ENCODE measurements at regions not wholly inside any gene's neighbourhood (a gene's known extent, or its start where the extent isn't known, plus 50 kb on each side); places are given as distances from the start of the nearest gene placed in this dataset.
"Not testable (repeated sequence)": the region's sequence is repeated elsewhere in the genome, so short reads cannot be mapped to it uniquely, and the experiment has no call there.

DNA sequence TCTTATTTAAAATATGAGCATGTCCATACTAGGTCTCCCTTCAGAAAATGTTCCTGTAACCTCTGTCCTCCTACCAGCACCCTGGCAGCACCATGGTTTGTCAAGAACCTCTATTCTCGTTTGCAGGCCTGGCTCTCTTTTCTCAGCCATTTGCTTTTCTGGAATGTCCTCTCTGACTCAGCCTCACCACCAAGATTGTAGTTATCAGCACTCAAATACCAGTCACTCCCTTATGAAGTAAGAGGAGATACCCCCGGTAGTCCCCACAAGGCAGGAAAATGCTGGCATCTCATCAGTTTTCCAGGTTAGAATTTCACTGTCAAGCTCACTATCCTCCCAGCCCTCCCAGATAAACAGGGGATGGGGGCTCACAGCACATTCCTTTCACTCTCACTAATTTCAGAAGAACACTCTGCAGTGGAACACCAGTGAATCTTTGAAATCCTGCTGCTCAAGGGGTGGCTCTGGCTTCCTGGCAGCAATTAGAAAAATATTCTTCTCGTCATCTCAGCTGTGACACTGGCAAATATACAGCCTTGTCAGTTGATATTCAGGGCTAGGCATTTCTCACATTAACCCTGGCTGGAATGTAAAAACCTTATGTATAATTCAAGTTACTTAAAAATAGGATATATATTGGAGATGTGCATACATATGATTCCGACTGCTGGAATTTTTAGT, 129.2 kb downstream of the TBX18 start:
- TF ChIP-seq EZH2 (IDR thresholded peaks at IDR 0.05; ENCODE audit: borderline replicate concordance, low read depth, low read length, poor library complexity, severe bottlenecking) (no peak), CTCF (conservative IDR thresholded peaks at IDR 0.05; ENCODE audit: low read depth, low read length) (no peak)

DNA sequence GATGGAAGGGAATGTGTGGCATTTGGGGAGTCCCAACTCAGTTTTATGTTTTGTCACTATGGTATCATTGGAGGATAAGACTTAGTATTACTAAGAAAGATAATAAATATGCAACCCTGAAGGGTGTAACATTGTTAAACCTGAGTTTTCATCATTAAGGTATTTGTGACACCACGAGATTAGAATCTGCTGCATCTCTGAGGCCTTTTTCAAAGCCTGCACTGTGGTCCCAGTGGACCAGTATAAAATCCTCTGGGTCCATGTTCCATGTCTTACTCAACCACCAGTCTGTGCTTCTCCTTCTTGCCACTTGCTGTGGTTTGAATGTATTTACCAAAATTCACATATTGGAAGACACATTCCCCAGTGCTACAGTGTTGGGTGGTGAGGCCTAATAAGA, 130.6 kb downstream of the TBX18 start:
- no peaks in the 10 kb centered on the region for H3K4me1 ChIP-seq (ENCODE audit: insufficient read depth, low read length, poor library complexity, severe bottlenecking)
- H3K4me3 ChIP-seq (ENCODE audit: low read depth, low read length, poor library complexity, severe bottlenecking), result no peak overlapping the region
- TF ChIP-seq EZH2 (IDR thresholded peaks at IDR 0.05; ENCODE audit: borderline replicate concordance, low read depth, low read length, poor library complexity, severe bottlenecking) (no peak), CTCF (conservative IDR thresholded peaks at IDR 0.05; ENCODE audit: low read depth, low read length) (no peak)
- no peak overlapping the region for H3K27ac ChIP-seq (ENCODE audit: low read depth, low read length, poor library complexity, severe bottlenecking)
- H3K36me3 ChIP-seq (ENCODE audit: insufficient read depth, low read length, poor library complexity, severe bottlenecking), result no peaks in the 10 kb centered on the region
- BruUV-seq (replicated peaks), result no TSS peak
- ChIA-PET POLR2A (ENCODE audit: low non-redundant PET) (no interaction called here), CTCF (no interaction called here)
- no peak for DNase-seq (ENCODE audit: low spot score)
- no peaks in the 10 kb centered on the region for H3K9me3 ChIP-seq (ENCODE audit: low read depth, low read length, poor library complexity, severe bottlenecking)
- no peaks in the 10 kb centered on the region for H3K27me3 ChIP-seq (replicated peaks; ENCODE audit: insufficient read depth, low read depth, low read length, poor library complexity)
- intact Hi-C loops (cut with micrococcal nuclease; ENCODE audit: unreplicated experiment), result no loop called here

More for the DNA sequence above, 129.2 kb downstream of the TBX18 start:
- Histone ChIP-seq H3K27ac (ENCODE audit: low read depth, low read length, poor library complexity, severe bottlenecking) (no peak overlapping the region), H3K27me3 (replicated peaks; ENCODE audit: insufficient read depth, low read depth, low read length, poor library complexity) (no peaks in the 10 kb centered on the region), H3K4me3 (ENCODE audit: low read depth, low read length, poor library complexity, severe bottlenecking) (no peak overlapping the region), H3K36me3 (ENCODE audit: insufficient read depth, low read length, poor library complexity, severe bottlenecking) (no peaks in the 10 kb centered on the region), H3K4me1 (ENCODE audit: insufficient read depth, low read length, poor library complexity, severe bottlenecking) (no peaks in the 10 kb centered on the region), H3K9me3 (ENCODE audit: low read depth, low read length, poor library complexity, severe bottlenecking) (no peaks in the 10 kb centered on the region)
- no peak for DNase-seq (ENCODE audit: low spot score)
- BruUV-seq (replicated peaks), result no TSS peak
- ChIA-PET POLR2A (ENCODE audit: low non-redundant PET) (no interaction called here), CTCF (no interaction called here)
- intact Hi-C loops (cut with micrococcal nuclease; ENCODE audit: unreplicated experiment), result no loop called here

GRCh38 chr6:84626527-84626926, 137.9 kb downstream of the TBX18 start:
- H3K27me3 ChIP-seq (replicated peaks; ENCODE audit: insufficient read depth, low read depth, low read length, poor library complexity); CTCF ChIA-PET; H3K36me3 ChIP-seq (ENCODE audit: insufficient read depth, low read length, poor library complexity, severe bottlenecking); DNase-seq (ENCODE audit: low spot score); BruUV-seq (replicated peaks); H3K4me1 ChIP-seq (ENCODE audit: insufficient read depth, low read length, poor library complexity, severe bottlenecking); POLR2A ChIA-PET (ENCODE audit: low non-redundant PET); H3K9me3 ChIP-seq (ENCODE audit: low read depth, low read length, poor library complexity, severe bottlenecking); H3K4me3 ChIP-seq (ENCODE audit: low read depth, low read length, poor library complexity, severe bottlenecking); intact Hi-C loops (cut with micrococcal nuclease; ENCODE audit: unreplicated experiment); H3K27ac ChIP-seq (ENCODE audit: low read depth, low read length, poor library complexity, severe bottlenecking): not testable (repeated sequence)

DNA sequence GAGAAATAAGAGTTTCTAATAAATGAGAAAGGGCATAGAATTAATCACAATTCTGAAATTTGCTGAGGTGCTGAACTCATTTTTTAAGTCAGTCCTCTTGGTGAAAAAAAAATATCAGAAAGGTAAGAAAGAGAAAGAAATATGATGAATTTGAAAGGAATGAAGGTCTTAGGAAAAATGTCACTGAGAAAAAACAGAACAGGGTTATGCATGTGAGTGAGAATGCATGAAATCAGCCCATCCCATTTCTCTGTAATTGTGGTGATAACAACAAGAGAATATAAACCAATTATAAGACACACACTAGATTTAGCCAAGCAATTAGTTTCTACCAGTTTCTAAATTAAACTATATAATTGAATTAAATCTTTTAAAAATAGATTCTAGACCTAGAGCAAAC, 138.9 kb downstream of the TBX18 start:
- DNase-seq (ENCODE audit: low spot score), result no peak
- intact Hi-C loops (cut with micrococcal nuclease; ENCODE audit: unreplicated experiment), result no loop called here
- BruUV-seq (replicated peaks), result no TSS peak
- H3K9me3 ChIP-seq (ENCODE audit: low read depth, low read length, poor library complexity, severe bottlenecking), result no peaks in the 10 kb centered on the region
- POLR2A ChIA-PET (ENCODE audit: low non-redundant PET), result no interaction called here
- H3K4me1 ChIP-seq (ENCODE audit: insufficient read depth, low read length, poor library complexity, severe bottlenecking), result no peaks in the 10 kb centered on the region
- no peak for TF ChIP-seq EZH2 (IDR thresholded peaks at IDR 0.05; ENCODE audit: borderline replicate concordance, low read depth, low read length, poor library complexity, severe bottlenecking)
- no peak for TF ChIP-seq CTCF (conservative IDR thresholded peaks at IDR 0.05; ENCODE audit: low read depth, low read length)
- no peaks in the 10 kb centered on the region for H3K36me3 ChIP-seq (ENCODE audit: insufficient read depth, low read length, poor library complexity, severe bottlenecking)
- no peak overlapping the region for H3K4me3 ChIP-seq (ENCODE audit: low read depth, low read length, poor library complexity, severe bottlenecking)
- no peaks in the 10 kb centered on the region for H3K27me3 ChIP-seq (replicated peaks; ENCODE audit: insufficient read depth, low read depth, low read length, poor library complexity)
- no peak overlapping the region for H3K27ac ChIP-seq (ENCODE audit: low read depth, low read length, poor library complexity, severe bottlenecking)
- CTCF ChIA-PET, result no interaction called here

Data from A673 (cell line).